ENCODE measurements at regions not wholly inside any gene's neighbourhood (a gene's known extent, or its start where the extent isn't known, plus 50 kb on each side); places are given as distances from the start of the nearest gene placed in this dataset.
"Not testable (repeated sequence)": the region's sequence is repeated elsewhere in the genome, so short reads cannot be mapped to it uniquely, and the experiment has no call there.

DNA sequence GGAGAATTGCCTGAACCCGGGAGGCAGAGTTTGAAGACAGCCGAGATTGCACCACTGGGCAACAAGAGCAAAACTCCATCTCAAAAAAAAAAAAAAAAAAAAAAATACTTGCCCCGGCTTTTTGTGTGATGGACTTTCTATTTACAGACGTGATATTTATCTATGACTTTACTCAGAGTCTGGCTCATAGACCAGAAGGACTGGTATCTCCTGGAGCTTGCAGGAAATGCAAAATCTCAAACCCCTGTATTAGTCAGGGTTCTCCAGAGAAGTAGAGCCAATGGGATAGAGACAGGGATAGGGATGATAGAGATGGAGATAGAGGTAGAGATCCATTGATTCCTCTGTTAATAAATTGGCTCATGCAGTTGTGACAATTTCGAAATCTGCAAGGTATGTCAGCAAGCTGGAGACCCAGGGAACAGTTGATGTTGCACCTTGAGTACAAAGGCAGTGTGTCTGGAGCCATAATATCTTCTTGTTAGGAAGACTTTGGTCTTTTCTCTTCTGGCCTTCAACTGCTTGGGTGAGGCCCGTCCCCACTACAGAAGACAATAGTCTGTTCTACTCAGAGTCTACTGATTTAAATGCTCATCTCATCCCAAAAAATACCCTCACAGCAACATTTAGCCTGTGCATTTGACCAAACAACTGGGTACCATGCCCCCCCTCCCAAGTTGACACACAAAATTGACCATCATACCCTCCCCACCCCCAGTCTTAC, 195.4 kb upstream of the MSX2 start:
- FAIRE-seq, result no peak
- no peak for DNase-seq (ENCODE audit: insufficient read length, low spot score)

DNA sequence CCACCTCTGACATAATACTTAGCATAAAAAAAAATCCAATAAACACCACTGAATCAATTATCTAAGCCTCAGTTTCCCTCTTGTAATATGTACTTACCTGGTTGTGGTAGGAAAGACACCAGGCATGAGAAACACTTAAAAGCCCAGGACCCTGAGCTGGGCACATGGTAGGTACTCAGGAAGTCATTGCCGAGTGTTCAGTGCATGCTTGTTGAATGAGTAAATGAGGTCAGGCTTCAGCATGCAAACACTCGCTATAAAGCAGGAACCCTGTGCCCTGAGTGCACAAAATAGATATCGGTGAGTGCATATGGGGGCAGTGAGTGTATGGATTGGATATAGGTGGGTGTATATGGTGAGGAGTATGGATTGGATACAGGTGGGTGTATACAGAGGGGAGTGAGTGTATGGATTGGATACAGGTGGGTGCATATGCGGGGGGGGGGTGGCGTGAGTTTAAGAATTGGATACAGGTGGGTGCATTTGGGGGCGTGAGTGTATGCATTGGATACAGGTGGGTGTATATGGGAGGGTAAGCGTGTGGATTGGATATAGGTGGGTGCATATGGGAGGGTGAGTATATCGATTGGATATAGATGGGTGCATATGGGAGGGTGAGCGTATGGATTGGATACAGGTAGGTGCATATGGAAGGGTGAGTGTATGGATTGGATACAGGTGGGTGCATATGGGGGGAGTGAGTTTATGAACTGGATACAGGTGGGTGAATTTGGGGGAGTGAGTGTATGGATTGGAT, 194.3 kb upstream of the MSX2 start:
- no peak for FAIRE-seq
- no peak for DNase-seq (ENCODE audit: insufficient read length, low spot score)

DNA sequence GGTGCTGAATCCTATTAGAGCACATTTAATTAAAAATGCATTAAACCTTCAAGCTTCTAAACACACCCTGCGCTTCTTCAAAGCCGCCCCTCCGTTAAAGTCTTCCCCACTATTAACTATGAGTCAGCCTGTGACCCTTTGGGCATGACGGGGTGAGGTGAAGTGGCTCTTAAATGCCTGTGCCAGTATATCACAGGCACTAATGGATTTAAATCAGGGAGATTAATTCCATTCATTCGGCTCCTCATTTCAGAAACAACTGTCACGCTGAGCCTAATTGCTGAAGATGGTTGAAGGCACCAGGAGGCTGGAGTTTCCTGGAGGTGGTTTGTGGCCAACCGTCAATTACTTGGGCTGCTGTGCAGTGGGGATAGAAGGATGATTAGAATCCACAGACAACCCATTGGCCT, 192.6 kb upstream of the MSX2 start:
- DNase-seq (ENCODE audit: insufficient read length, low spot score), result no peak
- FAIRE-seq, result no peak

DNA sequence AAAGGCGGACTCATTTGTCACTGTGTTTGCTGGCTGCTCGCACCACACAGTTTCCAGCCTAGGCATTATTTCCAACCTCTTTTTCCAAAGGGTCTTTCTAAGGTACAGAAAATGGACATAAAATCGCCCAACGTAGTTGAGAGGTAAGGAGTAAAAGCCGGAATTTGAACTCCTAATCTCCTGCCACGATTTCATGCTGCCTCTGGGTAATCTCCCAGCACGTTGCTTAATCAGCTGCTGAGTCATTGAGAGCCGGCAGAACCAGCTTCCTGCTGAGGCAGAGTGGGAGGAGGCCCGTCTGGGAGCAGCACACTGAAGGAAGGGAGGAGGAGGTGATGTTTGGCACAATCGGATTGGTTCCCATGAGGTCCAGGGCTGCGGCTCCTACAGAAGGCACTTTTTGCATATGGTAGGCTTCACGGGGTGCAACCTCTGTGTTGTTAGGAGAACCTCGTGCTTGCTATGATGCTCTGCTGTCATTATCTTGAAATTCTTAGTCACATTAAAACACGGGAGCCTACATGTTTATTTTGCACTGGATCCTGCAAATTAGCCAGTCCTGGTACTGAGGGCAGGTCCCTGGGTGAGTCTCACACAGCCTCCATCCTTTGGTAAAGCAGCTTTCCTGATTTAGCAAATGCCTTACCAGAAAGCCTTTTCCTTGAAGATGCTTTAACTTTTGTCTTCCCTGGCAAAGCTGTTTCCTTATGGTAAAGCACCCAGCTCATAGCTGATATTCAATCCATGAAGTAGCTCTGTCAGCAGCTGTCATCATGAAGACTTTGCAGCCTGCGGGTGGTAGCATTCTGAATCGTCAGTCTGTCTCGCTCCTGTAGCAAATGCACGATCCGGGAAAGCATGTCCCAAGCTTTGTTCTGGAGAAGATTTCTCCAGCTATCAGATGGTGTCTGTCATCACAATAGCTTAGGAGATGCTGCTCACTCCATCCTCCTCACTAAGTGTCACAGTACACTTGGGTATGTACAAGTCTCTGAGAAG, 191.6 kb upstream of the MSX2 start:
- FAIRE-seq, result no peak
- no peak for DNase-seq (ENCODE audit: insufficient read length, low spot score)

DNA sequence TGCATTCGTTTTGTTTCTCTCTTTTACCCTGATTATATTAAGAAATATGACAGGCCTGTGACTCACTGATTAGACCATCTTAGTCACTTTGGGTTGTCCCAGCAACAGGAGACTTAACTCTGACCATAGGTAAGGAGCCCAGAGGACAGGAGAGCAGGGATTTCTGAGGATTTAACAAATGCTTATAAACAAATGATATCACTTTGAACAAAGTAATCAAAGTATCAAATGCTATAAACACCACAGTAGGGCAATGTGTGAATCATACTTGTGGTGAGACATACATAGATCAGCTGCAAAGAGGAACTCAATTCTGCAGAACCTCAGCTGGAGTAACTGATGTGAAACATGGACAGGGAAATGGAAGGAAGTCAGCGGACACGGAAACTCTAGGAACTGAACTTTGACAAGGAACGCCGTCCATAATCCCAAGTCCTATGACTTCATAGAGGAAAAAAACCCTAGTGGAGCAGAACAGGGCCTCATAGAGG, 190.6 kb upstream of the MSX2 start:
- DNase-seq (ENCODE audit: insufficient read length, low spot score), result no peak
- no peak for FAIRE-seq

DNA sequence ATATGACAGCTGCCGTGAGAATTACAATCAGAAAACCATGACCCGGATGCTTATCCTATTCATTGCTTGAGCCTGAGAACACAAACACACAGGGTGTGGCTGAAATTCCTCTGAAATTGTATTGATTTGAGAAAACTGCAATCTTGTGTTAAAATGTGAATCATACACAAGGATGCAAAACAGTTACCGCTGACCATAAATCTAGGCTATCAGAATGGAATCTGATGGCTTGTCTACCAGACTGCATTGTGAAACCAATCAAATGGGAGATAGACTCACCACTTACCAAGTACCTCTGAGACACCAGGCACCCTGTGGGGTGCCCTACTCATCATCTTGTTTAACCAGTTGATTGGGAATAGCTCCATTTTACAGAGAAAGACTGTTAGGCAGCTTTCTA, 188.7 kb upstream of the MSX2 start:
- FAIRE-seq (no peak), DNase-seq (ENCODE audit: insufficient read length, low spot score) (no peak)

DNA sequence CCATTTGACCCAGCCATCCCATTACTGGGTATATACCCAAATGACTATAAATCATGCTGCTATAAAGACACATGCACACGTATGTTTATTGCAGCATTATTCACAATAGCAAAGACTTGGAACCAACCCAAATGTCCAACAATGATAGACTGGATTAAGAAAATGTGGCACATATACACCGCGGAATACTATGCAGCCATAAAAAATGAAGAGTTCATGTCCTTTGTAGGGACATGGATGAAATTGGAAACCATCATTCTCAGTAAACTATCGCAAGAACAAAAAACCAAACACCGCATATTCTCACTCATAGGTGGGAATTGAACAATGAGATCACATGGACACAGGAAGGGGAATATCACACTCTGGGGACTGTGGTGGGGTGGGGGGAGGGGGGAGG, 184.6 kb upstream of the MSX2 start:
- not testable (repeated sequence) for DNase-seq (ENCODE audit: insufficient read length, low spot score); FAIRE-seq

DNA sequence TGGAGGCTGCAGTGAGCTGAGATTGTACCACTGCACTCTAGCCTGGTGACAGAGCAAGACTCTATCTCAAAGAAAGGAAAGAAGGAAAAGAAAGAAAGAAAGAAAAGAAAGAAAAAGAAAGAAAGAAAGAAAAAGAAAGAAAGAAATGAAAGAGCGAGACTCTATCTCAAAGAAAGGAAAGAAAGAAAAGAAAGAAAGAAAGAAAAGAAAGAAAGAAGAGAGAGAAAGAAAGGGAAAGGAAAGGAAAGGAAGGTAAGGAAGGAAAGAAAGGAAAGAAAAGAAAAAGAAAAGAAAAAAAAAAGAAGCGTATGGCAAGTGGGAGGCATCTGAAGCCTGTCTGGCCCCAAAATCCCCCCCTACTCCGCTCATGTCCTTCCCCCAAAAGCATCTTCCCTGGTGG, 182.3 kb upstream of the MSX2 start:
- FAIRE-seq (no peak), DNase-seq (ENCODE audit: insufficient read length, low spot score) (no peak)

DNA sequence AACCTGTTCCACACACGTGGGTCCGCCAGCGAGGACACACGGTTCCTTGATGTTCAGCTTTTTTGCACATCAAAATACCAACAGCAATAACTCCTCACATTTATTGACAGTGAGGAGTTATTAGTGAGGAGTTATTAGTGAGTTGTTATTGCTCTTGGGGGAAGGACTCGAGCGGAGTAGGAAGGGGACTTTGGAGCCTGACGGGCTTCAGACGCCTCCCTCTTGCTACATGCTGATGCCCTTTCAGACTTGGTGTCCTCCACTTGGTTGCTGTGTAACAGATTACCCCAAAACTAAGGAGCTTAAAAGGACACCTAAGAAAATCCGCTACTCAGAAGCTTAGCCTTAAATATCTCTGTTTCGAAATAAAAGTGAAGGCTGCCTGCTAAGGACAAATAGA, 181.9 kb upstream of the MSX2 start:
- no peak for DNase-seq (ENCODE audit: insufficient read length, low spot score)
- no peak for FAIRE-seq

DNA sequence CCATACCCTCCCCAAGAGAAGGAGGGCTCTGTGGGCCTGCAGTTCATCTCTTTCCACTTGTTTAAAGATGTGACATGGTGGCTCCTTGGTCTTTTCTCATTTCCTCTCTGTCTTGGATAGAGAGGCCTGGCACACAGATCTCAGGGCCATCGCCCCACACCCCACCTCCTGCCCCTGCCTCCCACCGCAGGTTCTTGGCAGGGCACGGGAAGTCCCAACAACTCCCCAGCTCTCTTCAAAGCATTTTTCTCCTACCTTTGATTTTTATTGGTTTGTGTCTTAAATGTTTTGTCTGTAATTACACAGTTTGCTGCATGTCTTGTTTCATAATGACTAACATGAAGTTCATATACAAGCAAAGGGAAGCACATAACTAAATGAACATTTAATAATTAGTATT, 178.5 kb upstream of the MSX2 start:
- FAIRE-seq (no peak), DNase-seq (ENCODE audit: insufficient read length, low spot score) (no peak)

DNA sequence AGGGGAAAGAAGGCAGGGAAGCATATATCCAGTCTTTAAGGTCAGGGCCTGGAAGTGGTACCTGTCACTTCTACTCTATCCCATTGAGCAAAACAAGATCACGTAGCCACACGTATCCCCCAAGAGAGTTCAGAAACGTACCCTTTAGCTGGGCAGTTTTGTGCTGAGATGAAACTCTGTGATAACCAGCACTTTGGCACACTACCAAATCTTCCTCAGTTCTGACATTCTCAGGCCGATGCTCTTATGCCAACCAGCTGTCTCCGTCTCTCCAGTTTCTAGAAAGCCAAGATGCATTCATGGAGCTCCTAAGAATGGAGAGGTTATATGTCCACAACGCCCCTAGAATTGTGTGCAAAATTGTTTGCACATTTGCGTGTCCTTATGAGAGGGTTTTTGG, 176.6 kb upstream of the MSX2 start:
- no peak for FAIRE-seq

DNA sequence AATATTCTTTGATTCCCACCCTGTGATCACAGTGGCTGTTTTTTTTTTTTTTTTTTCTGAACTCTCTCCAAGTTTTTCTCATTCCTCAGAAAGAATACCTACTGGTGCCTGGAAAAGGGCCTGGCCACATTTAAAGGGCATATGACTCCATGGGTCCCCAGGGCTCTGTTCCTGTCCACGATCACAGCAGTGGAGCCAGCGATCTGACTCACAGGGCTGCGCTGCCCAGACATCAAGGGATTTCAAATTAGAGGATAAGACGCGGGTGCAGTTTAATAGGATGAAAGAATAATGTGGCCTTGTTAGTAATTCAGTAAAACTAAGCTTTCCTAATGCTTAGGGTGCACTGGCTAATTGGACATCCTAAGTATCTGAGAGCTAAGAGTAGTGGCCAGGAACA, 175.1 kb upstream of the MSX2 start:
- DNase-seq (ENCODE audit: insufficient read length, low spot score) (no peak), FAIRE-seq (no peak)

More for the DNA sequence above, 176.6 kb upstream of the MSX2 start:
- DNase-seq (ENCODE audit: insufficient read length, low spot score), result no peak

DNA sequence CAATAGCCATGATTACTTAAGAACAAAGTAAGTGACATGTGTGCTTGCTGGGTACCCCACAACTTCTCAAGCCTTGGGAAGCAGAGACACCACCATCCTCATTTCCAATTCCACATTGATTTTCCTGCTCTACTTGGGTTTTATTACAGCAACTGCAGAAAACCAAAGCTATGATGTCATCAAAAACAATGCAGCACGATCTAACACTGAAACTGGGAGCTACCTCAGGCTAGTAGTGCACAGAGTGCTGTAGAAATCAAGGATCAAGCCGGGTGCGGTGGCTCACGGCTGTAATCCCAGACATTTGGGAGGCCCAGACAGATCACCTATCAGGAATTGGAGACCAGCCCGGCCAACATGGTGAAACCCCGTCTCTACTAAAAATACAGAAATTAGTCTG, 174.4 kb upstream of the MSX2 start:
- DNase-seq (ENCODE audit: insufficient read length, low spot score) (no peak), FAIRE-seq (no peak)

DNA sequence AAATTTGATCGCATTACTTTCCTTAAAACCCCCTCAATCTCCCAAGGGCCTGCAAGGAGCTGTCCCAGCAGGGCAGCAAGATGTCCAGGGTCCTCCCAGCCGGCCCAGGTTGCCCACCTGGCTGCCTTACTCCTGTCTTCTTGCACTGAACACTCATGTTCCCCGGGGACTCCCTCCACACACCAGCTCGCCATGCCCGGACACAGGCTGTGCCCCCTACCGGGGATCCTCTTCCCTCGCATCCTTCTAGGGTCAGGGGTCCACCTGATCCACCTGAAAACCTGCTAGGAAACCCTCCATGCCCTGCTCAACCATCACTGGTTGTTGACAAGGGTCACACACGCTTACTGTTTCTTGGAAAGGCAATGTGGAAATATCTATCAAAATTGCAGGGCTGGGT, 172.0 kb upstream of the MSX2 start:
- FAIRE-seq, result no peak

DNA sequence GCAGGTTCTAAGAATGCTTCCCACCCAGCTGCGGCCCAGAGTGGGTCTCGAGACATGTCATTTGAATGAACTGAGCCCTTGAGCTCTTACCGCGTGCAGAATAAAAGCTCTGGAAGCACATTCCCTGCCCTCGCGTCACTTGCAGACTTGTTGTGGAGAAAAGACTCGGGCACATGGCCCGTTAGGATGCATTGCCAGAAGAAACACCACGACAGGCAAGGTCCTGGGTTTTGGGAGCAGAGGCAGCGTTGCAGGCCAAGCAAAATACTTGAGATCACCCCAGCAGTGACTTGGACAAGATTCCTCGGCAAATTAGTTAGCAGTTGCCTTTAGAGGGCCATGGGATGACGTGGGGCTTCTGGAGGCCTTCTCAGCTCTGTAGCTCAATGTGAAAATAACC, 170.8 kb upstream of the MSX2 start:
- FAIRE-seq, result no peak
- DNase-seq (ENCODE audit: insufficient read length, low spot score), result no peak

More for the DNA sequence above, 172.0 kb upstream of the MSX2 start:
- no peak for DNase-seq (ENCODE audit: insufficient read length, low spot score)

DNA sequence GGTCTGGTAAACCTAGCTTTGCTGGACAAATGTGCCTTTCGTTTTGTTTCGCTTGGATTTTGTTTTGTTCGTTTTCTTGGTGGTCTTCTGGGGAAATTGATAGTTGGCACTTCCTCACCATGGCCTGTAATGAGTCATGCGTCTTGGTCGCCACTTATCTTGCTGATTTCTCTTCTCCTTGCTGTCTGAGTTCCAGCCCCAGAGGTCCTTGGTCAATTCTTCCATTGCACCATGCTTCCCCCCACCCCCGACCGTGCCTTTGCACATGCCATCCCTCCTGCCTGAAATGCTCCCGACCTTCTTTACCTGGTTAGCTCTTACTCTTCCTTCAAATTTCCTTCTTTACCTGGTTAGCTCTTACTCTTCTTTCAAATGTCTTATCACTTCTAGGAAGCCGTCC, 168.7 kb upstream of the MSX2 start:
- no peak for DNase-seq (ENCODE audit: insufficient read length, low spot score)
- no peak for FAIRE-seq

DNA sequence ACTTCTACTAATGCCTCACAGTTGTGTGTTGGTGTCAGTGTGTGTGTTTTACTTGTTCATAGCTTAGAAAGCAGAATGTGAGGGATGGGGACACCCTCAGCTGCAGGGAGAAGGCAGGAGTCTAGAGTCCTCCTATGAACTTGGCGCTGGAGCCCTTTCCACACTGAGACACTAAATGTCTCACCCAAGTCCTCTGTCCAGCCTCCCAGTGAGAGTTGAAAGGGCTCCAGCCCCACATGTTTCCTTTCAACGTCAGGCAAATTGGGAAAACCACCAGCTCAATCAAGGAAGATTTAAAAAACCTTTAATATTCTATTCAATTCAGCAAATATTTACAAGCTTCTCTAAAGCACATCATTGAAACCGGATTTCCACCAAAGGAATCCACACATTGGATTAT, 167.6 kb upstream of the MSX2 start:
- FAIRE-seq, result no peak

DNA sequence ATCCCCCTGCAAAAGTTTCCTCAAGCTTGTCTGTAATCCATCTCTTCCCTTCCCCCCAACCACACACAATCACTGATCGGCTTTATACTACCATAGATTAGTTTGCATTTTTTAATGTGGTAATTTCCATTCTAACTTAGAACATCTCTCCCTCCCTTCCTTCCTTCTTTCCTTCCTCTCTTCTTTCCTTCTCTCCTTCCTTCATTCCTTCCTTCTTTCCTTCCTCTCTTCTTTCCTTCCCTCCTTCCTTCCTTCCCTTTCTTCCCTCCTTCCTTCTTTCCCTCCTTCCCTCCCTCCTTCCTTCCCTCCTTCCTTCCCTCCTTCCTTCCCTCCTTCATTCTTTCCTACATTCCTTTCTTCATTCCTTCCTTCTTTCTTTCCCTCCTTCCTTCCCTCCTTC, 166.2 kb upstream of the MSX2 start:
- FAIRE-seq (no peak), DNase-seq (ENCODE audit: insufficient read length, low spot score) (no peak)

More for the DNA sequence above, 167.6 kb upstream of the MSX2 start:
- DNase-seq (ENCODE audit: insufficient read length, low spot score), result no peak

DNA sequence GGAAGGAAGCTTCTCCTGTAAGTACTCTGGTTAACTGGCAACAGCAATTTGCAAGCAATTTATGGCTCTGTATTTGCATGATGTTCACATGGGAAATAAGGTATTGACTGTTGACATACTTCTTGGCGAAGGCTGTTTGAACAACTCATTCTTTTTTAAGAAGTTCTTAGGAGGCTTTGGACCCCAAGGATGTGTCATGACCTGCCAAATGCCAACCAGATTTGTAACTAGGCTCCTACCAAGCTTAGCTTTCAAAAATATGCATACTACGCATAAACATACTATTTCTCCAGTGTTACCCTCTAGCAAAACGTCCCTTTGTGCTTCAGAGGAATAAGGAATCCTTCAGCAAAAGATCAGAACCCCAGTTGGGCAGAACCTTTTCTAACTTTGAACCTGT, 165.2 kb upstream of the MSX2 start:
- DNase-seq (ENCODE audit: insufficient read length, low spot score) (no peak), FAIRE-seq (no peak)

DNA sequence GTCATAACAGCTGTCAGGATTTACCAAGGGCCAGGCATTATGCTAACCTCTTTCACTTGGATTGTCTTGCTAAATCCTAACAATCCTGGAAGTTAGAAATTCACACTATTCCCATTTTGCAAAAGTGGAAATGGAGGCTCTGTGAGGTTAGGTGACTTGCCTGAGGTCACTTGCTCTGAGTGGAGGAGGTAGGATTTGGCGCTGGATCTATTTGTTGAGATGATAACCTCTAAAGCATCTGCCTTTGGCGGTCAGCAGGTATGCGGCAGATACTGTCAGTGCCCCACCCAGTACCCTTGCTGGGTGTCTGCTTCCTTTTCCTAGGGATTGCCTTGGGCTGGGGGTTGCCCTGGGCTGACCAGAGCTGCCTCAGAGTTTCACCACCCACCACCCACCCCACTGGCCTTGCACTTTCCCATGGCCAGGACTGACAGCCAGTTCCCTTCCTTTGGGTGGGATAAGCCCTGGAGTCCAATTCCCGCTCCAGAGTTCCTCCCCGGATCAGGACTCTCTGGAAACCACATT, 164.8 kb upstream of the MSX2 start:
- DNase-seq (ENCODE audit: insufficient read length, low spot score), result no peak
- FAIRE-seq, result no peak

DNA sequence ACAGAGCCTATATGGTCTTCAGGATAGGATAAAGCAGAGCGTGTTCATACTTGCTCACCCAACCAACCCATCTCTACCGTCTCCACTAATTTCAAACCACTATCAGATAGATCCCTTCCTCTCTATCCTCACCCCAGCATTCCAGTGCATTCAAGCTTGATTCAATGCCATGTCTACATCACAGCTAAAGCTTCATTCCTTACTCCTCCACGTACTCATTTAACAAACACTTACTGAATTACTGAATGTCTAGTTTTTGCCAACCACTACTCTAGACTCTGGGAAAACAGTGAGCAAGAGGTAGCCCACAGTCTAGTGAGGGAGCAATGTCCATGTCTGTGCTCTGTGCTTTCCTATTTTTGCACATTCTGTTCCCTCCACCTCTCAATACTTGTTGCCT, 163.5 kb upstream of the MSX2 start:
- FAIRE-seq (no peak), DNase-seq (ENCODE audit: insufficient read length, low spot score) (no peak)

All from GM19239 (cell line).